ENCODE measurements at regions not wholly inside any gene's neighbourhood (a gene's known extent, or its start where the extent isn't known, plus 50 kb on each side); places are given as distances from the start of the nearest gene placed in this dataset.

- peaks cover 3% of the 10 kb centered on the region for H3K4me1 ChIP-seq (ENCODE audit: insufficient read depth, low read length, poor library complexity, severe bottlenecking)
- H3K27ac ChIP-seq (ENCODE audit: low read depth, low read length, poor library complexity, severe bottlenecking), result no peak overlapping the region
- H3K27me3 ChIP-seq (replicated peaks; ENCODE audit: insufficient read depth, low read depth, low read length, poor library complexity), result no peaks in the 10 kb centered on the region
- no peak for DNase-seq (ENCODE audit: low spot score)
- ChIA-PET POLR2A (ENCODE audit: low non-redundant PET) (no interaction called here), CTCF (no interaction called here)
- BruUV-seq (replicated peaks), result no TSS peak
- H3K9me3 ChIP-seq (ENCODE audit: low read depth, low read length, poor library complexity, severe bottlenecking), result no peaks in the 10 kb centered on the region
- no peaks in the 10 kb centered on the region for H3K36me3 ChIP-seq (ENCODE audit: insufficient read depth, low read length, poor library complexity, severe bottlenecking)
- intact Hi-C loops (cut with micrococcal nuclease; ENCODE audit: unreplicated experiment), result no loop called here
- TF ChIP-seq EZH2 (IDR thresholded peaks at IDR 0.05; ENCODE audit: borderline replicate concordance, low read depth, low read length, poor library complexity, severe bottlenecking) (no peak), CTCF (conservative IDR thresholded peaks at IDR 0.05; ENCODE audit: low read depth, low read length) (no peak)
- no peak overlapping the region for H3K4me3 ChIP-seq (ENCODE audit: low read depth, low read length, poor library complexity, severe bottlenecking)
These were observed 135.8 kb upstream of the ABCB5 start for GRCh38 chr7:20479706-20480105.

DNA sequence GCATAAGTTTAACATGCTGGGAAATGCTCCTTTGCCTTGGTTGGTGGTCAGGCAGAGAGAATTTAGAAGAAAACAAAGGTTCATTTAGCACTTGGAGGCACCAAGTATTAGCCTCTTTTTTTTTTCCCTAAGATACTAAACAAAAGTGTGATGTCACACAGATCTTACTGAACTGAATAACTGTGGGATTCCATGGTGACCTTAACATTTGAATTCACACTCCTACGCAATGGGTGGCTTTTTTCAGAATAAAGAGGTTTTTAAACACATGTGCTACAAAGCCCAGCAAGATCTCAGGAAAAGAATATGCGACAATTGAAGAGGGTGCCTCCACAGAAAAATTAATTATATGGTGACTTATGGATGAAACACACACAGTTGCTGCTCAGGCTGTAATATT lies 133.4 kb upstream of the ABCB5 start:
- Histone ChIP-seq H3K27ac (ENCODE audit: low read depth, low read length, poor library complexity, severe bottlenecking) (no peak overlapping the region), H3K4me3 (ENCODE audit: low read depth, low read length, poor library complexity, severe bottlenecking) (no peak overlapping the region), H3K36me3 (ENCODE audit: insufficient read depth, low read length, poor library complexity, severe bottlenecking) (no peaks in the 10 kb centered on the region), H3K27me3 (replicated peaks; ENCODE audit: insufficient read depth, low read depth, low read length, poor library complexity) (no peaks in the 10 kb centered on the region), H3K9me3 (ENCODE audit: low read depth, low read length, poor library complexity, severe bottlenecking) (no peaks in the 10 kb centered on the region), H3K4me1 (ENCODE audit: insufficient read depth, low read length, poor library complexity, severe bottlenecking) (peaks cover 3% of the 10 kb centered on the region)
- ChIA-PET POLR2A (ENCODE audit: low non-redundant PET) (no interaction called here), CTCF (no interaction called here)
- intact Hi-C loops (cut with micrococcal nuclease; ENCODE audit: unreplicated experiment), result no loop called here
- no peak for DNase-seq (ENCODE audit: low spot score)
- TF ChIP-seq EZH2 (IDR thresholded peaks at IDR 0.05; ENCODE audit: borderline replicate concordance, low read depth, low read length, poor library complexity, severe bottlenecking) (no peak), CTCF (conservative IDR thresholded peaks at IDR 0.05; ENCODE audit: low read depth, low read length) (no peak)
- no TSS peak for BruUV-seq (replicated peaks)

GRCh38 chr7:20484356-20484755 lies 131.1 kb upstream of the ABCB5 start:
- Histone ChIP-seq H3K36me3 (ENCODE audit: insufficient read depth, low read length, poor library complexity, severe bottlenecking) (no peaks in the 10 kb centered on the region), H3K27ac (ENCODE audit: low read depth, low read length, poor library complexity, severe bottlenecking) (no peak overlapping the region), H3K4me1 (ENCODE audit: insufficient read depth, low read length, poor library complexity, severe bottlenecking) (peaks cover 3% of the 10 kb centered on the region), H3K9me3 (ENCODE audit: low read depth, low read length, poor library complexity, severe bottlenecking) (peaks cover 14% of the 10 kb centered on the region), H3K27me3 (replicated peaks; ENCODE audit: insufficient read depth, low read depth, low read length, poor library complexity) (no peaks in the 10 kb centered on the region), H3K4me3 (ENCODE audit: low read depth, low read length, poor library complexity, severe bottlenecking) (no peak overlapping the region)
- ChIA-PET CTCF (no interaction called here), POLR2A (ENCODE audit: low non-redundant PET) (no interaction called here)
- intact Hi-C loops (cut with micrococcal nuclease; ENCODE audit: unreplicated experiment), result no loop called here
- TF ChIP-seq EZH2 (IDR thresholded peaks at IDR 0.05; ENCODE audit: borderline replicate concordance, low read depth, low read length, poor library complexity, severe bottlenecking) (no peak), CTCF (conservative IDR thresholded peaks at IDR 0.05; ENCODE audit: low read depth, low read length) (no peak)
- DNase-seq (ENCODE audit: low spot score), result peak; percentile 37
- no TSS peak for BruUV-seq (replicated peaks)
